ENCODE measurements at regions not wholly inside any gene's neighbourhood (a gene's known extent, or its start where the extent isn't known, plus 50 kb on each side); places are given as distances from the start of the nearest gene placed in this dataset.

DNA sequence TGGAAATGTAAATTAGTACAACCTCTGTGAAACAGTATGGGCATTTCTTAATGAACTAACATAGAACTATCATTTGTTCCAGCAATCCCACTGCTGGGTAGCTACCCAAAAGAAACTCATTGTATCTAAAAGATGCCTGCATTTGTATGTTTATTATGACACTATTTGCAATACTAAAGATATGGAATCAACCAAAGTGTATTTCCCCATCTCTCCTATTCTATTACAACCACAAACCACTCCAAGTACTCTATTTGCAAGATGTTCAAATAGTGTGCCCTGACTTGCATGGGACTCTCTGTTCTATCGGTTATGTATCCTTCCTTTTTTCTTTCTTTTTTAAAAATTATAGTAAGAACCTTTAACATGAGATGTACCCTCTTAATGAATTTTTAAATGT lies 845.2 kb downstream of the CDH11 start:
- no peak for TF ChIP-seq EZH2 (optimal IDR thresholded peaks at IDR 0.05; ENCODE audit: low read depth, low read length)
- TF ChIP-seq, protein P1, sequence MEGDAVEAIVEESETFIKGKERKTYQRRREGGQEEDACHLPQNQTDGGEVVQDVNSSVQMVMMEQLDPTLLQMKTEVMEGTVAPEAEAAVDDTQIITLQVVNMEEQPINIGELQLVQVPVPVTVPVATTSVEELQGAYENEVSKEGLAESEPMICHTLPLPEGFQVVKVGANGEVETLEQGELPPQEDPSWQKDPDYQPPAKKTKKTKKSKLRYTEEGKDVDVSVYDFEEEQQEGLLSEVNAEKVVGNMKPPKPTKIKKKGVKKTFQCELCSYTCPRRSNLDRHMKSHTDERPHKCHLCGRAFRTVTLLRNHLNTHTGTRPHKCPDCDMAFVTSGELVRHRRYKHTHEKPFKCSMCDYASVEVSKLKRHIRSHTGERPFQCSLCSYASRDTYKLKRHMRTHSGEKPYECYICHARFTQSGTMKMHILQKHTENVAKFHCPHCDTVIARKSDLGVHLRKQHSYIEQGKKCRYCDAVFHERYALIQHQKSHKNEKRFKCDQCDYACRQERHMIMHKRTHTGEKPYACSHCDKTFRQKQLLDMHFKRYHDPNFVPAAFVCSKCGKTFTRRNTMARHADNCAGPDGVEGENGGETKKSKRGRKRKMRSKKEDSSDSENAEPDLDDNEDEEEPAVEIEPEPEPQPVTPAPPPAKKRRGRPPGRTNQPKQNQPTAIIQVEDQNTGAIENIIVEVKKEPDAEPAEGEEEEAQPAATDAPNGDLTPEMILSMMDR (IDR thresholded peaks at IDR 0.05; ENCODE audit: low read length): no peak
- TF ChIP-seq EZH2phosphoT487 (IDR thresholded peaks at IDR 0.05; ENCODE audit: low read length): no peak
